Breast epithelium (tissue), 4 donors: ENCODE measurements at regions not wholly inside any gene's neighbourhood (a gene's known extent, or its start where the extent isn't known, plus 50 kb on each side); places are given as distances from the start of the nearest gene placed in this dataset.

Experiments
- DNase-seq, 2 donors: peaks; one replicate each; pipeline ENCODE4 v3.0.0-alpha.2; 2019; ENCODE audit warnings: low spot score in 2 of 2
- H3K27ac ChIP-seq, 2 donors: fragments of 200-600 bp; sonication (generic) in 1 of 2; one replicate each; pipeline ENCODE4 v1.5.1; 2016 to 2019; ENCODE audit warnings: mild to moderate bottlenecking in 1 of 2
- H3K27me3 ChIP-seq, 2 donors: fragments of 200-600 bp; sonication (generic) in 1 of 2; one replicate each; pipeline versions ENCODE4 v1.5.1 to v1.6.0; 2017 to 2019; ENCODE audit warnings: control low read depth in 1 of 2, mild to moderate bottlenecking in 1 of 2
- H3K36me3 ChIP-seq: fragments of 200-600 bp; one replicate; pipeline ENCODE4 v1.5.1; 2019
- H3K4me1 ChIP-seq, 2 donors: fragments of 200-600 bp; sonication (generic); one replicate each; pipeline ENCODE4 v1.5.1; 2016 to 2019; ENCODE audit warnings: control low read depth in 1 of 2
- H3K4me3 ChIP-seq, 3 donors: fragments of 200-600 bp; sonication (generic); 1 replicate in 2 of 3; 2 replicates in 1 of 3; pipeline ENCODE4 v1.5.1; 2016 to 2019; ENCODE audit warnings: mild to moderate bottlenecking in 3 of 3, moderate library complexity in 2 of 3
- H3K9me3 ChIP-seq, 2 donors: fragments of 200-600 bp; sonication (generic) in 1 of 2; one replicate each; pipeline ENCODE4 v1.5.1; 2016 to 2019; ENCODE audit warnings: control low read depth in 1 of 2
- POLR2A ChIP-seq: fragments of 450-650 bp; IDR thresholded peaks from one replicate; pipeline ENCODE4 v1.6.1; 2016; ENCODE audit warnings: antibody characterized with exemption, mild to moderate bottlenecking, moderate library complexity
- POLR2AphosphoS5 ChIP-seq, 3 donors: sonication (generic); formaldehyde crosslinking; IDR thresholded peaks; one replicate each; pipeline ENCODE4 v1.6.1; 2017; ENCODE audit warnings: antibody characterized with exemption in 3 of 3
- intact Hi-C: fragments of 100-400 bp; cut with DNase I; formaldehyde crosslinking; loops from one replicate; pipeline ENCODE4 v1.15.1; 2023; ENCODE audit warnings: low total_unique reads
- TF ChIP-seq, protein P1 (sequence below), 3 donors: fragments of 450-650 bp; IDR thresholded peaks; one replicate each; pipeline ENCODE4 v1.5.1; 2016 to 2017; ENCODE audit warnings: antibody characterized with exemption in 3 of 3, mild to moderate bottlenecking in 3 of 3, moderate library complexity in 3 of 3

GRCh38 chr2:216289470-216289869 lies 82.8 kb downstream of the MARCHF4 start:
- no peak overlapping the region for H3K27ac ChIP-seq
- intact Hi-C loops, result no loop called here
- DNase-seq, result no peak
- no peaks in the 10 kb centered on the region for H3K27me3 ChIP-seq
- H3K36me3 ChIP-seq, result no peaks in the 10 kb centered on the region
- TF ChIP-seq POLR2AphosphoS5 (IDR thresholded peaks at IDR 0.05) (no peak), POLR2A (no peak)
- TF ChIP-seq, protein P1, sequence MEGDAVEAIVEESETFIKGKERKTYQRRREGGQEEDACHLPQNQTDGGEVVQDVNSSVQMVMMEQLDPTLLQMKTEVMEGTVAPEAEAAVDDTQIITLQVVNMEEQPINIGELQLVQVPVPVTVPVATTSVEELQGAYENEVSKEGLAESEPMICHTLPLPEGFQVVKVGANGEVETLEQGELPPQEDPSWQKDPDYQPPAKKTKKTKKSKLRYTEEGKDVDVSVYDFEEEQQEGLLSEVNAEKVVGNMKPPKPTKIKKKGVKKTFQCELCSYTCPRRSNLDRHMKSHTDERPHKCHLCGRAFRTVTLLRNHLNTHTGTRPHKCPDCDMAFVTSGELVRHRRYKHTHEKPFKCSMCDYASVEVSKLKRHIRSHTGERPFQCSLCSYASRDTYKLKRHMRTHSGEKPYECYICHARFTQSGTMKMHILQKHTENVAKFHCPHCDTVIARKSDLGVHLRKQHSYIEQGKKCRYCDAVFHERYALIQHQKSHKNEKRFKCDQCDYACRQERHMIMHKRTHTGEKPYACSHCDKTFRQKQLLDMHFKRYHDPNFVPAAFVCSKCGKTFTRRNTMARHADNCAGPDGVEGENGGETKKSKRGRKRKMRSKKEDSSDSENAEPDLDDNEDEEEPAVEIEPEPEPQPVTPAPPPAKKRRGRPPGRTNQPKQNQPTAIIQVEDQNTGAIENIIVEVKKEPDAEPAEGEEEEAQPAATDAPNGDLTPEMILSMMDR (IDR thresholded peaks at IDR 0.05), result no peak
- H3K9me3 ChIP-seq, result no peaks in the 10 kb centered on the region
- no peak overlapping the region for H3K4me3 ChIP-seq
- H3K4me1 ChIP-seq, result no peaks in the 10 kb centered on the region

DNA sequence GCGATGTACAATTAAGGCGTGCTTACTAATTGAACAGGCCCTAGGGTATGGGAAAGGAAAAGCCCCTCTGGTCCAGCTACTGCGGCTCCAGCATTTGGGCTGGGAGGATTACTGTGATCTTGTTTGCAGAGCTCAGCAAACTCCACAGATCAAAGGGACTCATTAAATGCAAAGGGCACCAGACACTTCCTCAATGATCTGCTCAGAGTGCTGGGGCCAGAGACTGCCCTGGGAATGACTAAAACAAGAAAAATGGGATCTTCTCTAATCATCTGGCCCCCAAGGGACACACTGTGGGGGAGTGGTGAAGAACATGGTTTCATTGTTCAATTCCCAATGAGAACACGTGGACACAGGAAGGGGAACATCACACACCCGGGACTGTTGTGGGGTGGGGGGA lies 85.0 kb downstream of the MARCHF4 start:
- TF ChIP-seq POLR2A (no peak), POLR2AphosphoS5 (IDR thresholded peaks at IDR 0.05) (no peak)
- TF ChIP-seq, protein P1 (IDR thresholded peaks at IDR 0.05), result no peak
- DNase-seq, result no peak
- Histone ChIP-seq H3K27me3 (no peaks in the 10 kb centered on the region), H3K4me3 (no peak overlapping the region), H3K27ac (no peak overlapping the region), H3K9me3 (no peaks in the 10 kb centered on the region), H3K36me3 (no peaks in the 10 kb centered on the region), H3K4me1 (no peaks in the 10 kb centered on the region)
- intact Hi-C loops, result no loop called here

GRCh38 chr2:216286616-216287231 lies 85.6 kb downstream of the MARCHF4 start:
- TF ChIP-seq, protein P1 (IDR thresholded peaks at IDR 0.05), result no peak
- H3K36me3 ChIP-seq, result no peaks in the 10 kb centered on the region
- no peaks in the 10 kb centered on the region for H3K9me3 ChIP-seq
- H3K27me3 ChIP-seq, result no peaks in the 10 kb centered on the region
- H3K4me1 ChIP-seq, result no peaks in the 10 kb centered on the region
- DNase-seq, result no peak
- intact Hi-C loops, result no loop called here
- no peak overlapping the region for H3K27ac ChIP-seq
- H3K4me3 ChIP-seq, result no peak overlapping the region

DNA sequence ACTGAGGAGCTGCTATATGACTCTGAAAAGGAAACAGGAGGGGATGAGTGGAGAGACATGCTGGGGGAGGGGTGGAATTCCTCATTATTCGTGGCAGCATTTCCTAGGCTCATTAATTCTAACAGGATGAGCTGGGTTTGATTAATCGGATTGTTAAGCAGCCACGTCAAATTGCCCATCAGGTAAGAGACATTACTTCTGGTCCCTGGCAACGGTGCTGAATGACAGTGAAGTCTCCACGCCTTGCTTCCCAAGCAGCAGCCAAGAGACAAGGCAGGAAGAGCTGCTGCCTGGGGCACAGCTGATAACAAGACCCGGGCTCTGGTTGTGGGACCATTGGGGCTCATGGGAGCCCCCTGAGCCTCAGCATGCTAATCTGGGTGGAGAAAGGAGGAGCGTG lies 86.6 kb downstream of the MARCHF4 start:
- no peaks in the 10 kb centered on the region for H3K27me3 ChIP-seq
- intact Hi-C loops, result loop anchor here (2.0 kb wide), 1 partner anchor 43 kb away; no protein-coding TSS in a partner anchor
- DNase-seq, result no peak
- no peak overlapping the region for H3K4me3 ChIP-seq
- H3K4me1 ChIP-seq, result no peaks in the 10 kb centered on the region
- no peaks in the 10 kb centered on the region for H3K36me3 ChIP-seq
- no peaks in the 10 kb centered on the region for H3K9me3 ChIP-seq
- TF ChIP-seq POLR2A (no peak), POLR2AphosphoS5 (IDR thresholded peaks at IDR 0.05) (no peak)
- no peak overlapping the region for H3K27ac ChIP-seq

DNA sequence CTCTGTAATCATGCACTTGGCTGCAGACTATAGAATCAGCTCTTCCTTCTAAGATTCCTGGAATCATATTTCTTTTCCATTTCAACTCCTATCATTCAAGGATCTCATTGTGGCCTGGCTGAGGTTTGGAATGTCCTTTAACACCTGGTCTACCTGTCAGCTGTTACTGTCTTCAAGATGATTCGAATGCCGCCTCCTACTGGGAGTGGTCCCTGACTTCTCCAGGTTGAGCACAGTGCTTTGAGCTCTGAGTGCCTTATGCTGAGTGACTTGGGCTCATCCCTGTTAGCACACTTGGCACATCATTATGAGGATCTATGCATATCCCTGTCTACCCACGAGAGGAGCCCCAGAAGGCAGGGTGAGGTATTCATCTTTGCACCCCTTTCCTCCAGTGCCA lies 87.6 kb downstream of the MARCHF4 start:
- intact Hi-C loops, result loop anchor here (2.0 kb wide), 1 partner anchor 44 kb away; no protein-coding TSS in a partner anchor
- Histone ChIP-seq H3K36me3 (no peaks in the 10 kb centered on the region), H3K4me3 (no peak overlapping the region), H3K4me1 (no peaks in the 10 kb centered on the region), H3K27me3 (no peaks in the 10 kb centered on the region), H3K27ac (no peak overlapping the region), H3K9me3 (no peaks in the 10 kb centered on the region)
- DNase-seq, result no peak
- TF ChIP-seq POLR2A, result no peak

DNA sequence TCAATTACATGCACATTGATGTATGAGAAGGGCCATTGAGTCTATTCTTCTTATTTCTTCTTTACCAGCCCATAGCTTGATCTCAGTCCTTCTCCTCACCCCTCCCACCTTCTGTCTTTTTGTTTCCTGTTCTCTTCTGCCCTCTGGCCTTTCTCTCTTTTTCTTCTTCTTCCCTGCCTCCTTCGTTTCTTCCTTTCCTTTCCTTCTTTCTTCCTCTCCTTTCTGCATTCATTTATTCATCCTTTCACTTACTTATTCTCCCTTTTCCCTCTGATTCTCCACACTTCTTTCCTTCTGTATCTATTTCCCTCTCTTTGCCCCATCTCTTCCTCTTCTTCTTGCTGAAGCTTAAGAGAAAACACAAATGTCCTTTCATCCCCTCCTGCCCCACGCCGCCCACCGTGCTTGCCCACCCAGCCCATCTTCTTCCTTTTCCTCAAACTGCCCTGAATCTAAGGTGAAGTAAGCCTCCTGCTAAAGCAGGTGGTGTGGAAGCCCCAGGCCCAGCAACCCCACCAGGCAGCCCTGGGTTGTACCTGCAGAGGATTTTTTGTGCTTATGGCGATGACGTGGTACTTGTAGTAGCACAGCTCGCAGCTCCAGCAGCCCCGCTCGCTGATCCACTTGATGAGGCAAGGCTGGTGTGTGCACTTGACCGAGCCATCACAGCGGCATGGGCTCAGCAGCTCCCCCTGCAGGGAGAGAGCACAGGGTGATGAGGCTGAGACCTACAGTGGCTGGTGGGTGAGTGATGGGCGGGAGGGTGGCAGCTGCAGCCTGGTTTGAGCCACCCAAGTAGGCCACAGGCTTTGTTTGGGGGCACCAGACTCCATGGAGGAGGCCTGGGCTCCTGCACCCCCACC lies 89.0 kb downstream of the MARCHF4 start:
- intact Hi-C loops, result no loop called here
- no peak for DNase-seq
- TF ChIP-seq POLR2AphosphoS5 (IDR thresholded peaks at IDR 0.05) (no peak), POLR2A (no peak)
- TF ChIP-seq, protein P1 (IDR thresholded peaks at IDR 0.05), result no peak
- Histone ChIP-seq H3K4me1 (no peaks in the 10 kb centered on the region), H3K27me3 (no peaks in the 10 kb centered on the region), H3K9me3 (no peaks in the 10 kb centered on the region), H3K36me3 (no peaks in the 10 kb centered on the region), H3K27ac (no peak overlapping the region), H3K4me3 (no peak overlapping the region)
